ENCODE measurements at regions not wholly inside any gene's neighbourhood (a gene's known extent, or its start where the extent isn't known, plus 50 kb on each side); places are given as distances from the start of the nearest gene placed in this dataset.

GRCh38 chr5:85266692-85267091 is 882.0 kb upstream of the EDIL3 start:
- no peak overlapping the region for H3K9ac ChIP-seq (ENCODE audit: low read depth in 1 of 2, low read length in 2 of 2)
- H3K27ac ChIP-seq (ENCODE audit: low read depth, low read length), result no peak overlapping the region
- no peaks in the 10 kb centered on the region for H3K36me3 ChIP-seq (ENCODE audit: control insufficient read depth in 1 of 2, insufficient read depth in 2 of 2, low read length in 2 of 2)
- no peak overlapping the region for H3K4me3 ChIP-seq (ENCODE audit: low read depth in 1 of 2, low read length in 2 of 2)
- H3K27me3 ChIP-seq (ENCODE audit: control insufficient read depth in 1 of 2, insufficient read depth in 2 of 2, low read length in 2 of 2), result no peaks in the 10 kb centered on the region
- no peaks in the 10 kb centered on the region for H3K4me1 ChIP-seq (ENCODE audit: control insufficient read depth in 1 of 2, insufficient read depth in 2 of 2, low read length in 2 of 2)
- peaks cover 0 to 6% of the 10 kb centered on the region in 2 donors for H3K9me3 ChIP-seq (ENCODE audit: control insufficient read depth in 1 of 2, low read length in 2 of 2)

GRCh38 chr5:85268194-85268593 is 883.5 kb upstream of the EDIL3 start:
- no peaks in the 10 kb centered on the region for H3K27me3 ChIP-seq (ENCODE audit: control insufficient read depth in 1 of 2, insufficient read depth in 2 of 2, low read length in 2 of 2)
- H3K9me3 ChIP-seq (ENCODE audit: control insufficient read depth in 1 of 2, low read length in 2 of 2), result peaks cover 0 to 6% of the 10 kb centered on the region in 2 donors
- H3K4me3 ChIP-seq (ENCODE audit: low read depth in 1 of 2, low read length in 2 of 2), result no peak overlapping the region
- H3K9ac ChIP-seq (ENCODE audit: low read depth in 1 of 2, low read length in 2 of 2), result no peak overlapping the region
- H3K36me3 ChIP-seq (ENCODE audit: control insufficient read depth in 1 of 2, insufficient read depth in 2 of 2, low read length in 2 of 2), result no peaks in the 10 kb centered on the region
- H3K4me1 ChIP-seq (ENCODE audit: control insufficient read depth in 1 of 2, insufficient read depth in 2 of 2, low read length in 2 of 2), result no peaks in the 10 kb centered on the region
- H3K27ac ChIP-seq (ENCODE audit: low read depth, low read length), result no peak overlapping the region

- Histone ChIP-seq H3K9ac (ENCODE audit: low read depth in 1 of 2, low read length in 2 of 2) (no peak overlapping the region), H3K4me1 (ENCODE audit: control insufficient read depth in 1 of 2, insufficient read depth in 2 of 2, low read length in 2 of 2) (no peaks in the 10 kb centered on the region), H3K4me3 (ENCODE audit: low read depth in 1 of 2, low read length in 2 of 2) (no peak overlapping the region), H3K27me3 (ENCODE audit: control insufficient read depth in 1 of 2, insufficient read depth in 2 of 2, low read length in 2 of 2) (no peaks in the 10 kb centered on the region), H3K9me3 (ENCODE audit: control insufficient read depth in 1 of 2, low read length in 2 of 2) (no peaks in the 10 kb centered on the region), H3K27ac (ENCODE audit: low read depth, low read length) (no peak overlapping the region), H3K36me3 (ENCODE audit: control insufficient read depth in 1 of 2, insufficient read depth in 2 of 2, low read length in 2 of 2) (no peaks in the 10 kb centered on the region)
Measured at GRCh38 chr5:85278193-85278592, 893.5 kb upstream of the EDIL3 start.

- H3K4me1 ChIP-seq (ENCODE audit: control insufficient read depth in 1 of 2, insufficient read depth in 2 of 2, low read length in 2 of 2), result no peaks in the 10 kb centered on the region
- H3K36me3 ChIP-seq (ENCODE audit: control insufficient read depth in 1 of 2, insufficient read depth in 2 of 2, low read length in 2 of 2), result no peaks in the 10 kb centered on the region
- H3K9ac ChIP-seq (ENCODE audit: low read depth in 1 of 2, low read length in 2 of 2), result no peak overlapping the region
- H3K27ac ChIP-seq (ENCODE audit: low read depth, low read length), result no peak overlapping the region
- H3K4me3 ChIP-seq (ENCODE audit: low read depth in 1 of 2, low read length in 2 of 2), result no peak overlapping the region
- no peaks in the 10 kb centered on the region for H3K27me3 ChIP-seq (ENCODE audit: control insufficient read depth in 1 of 2, insufficient read depth in 2 of 2, low read length in 2 of 2)
- no peaks in the 10 kb centered on the region for H3K9me3 ChIP-seq (ENCODE audit: control insufficient read depth in 1 of 2, low read length in 2 of 2)
Measured at GRCh38 chr5:85288914-85289313, 904.2 kb upstream of the EDIL3 start.

- Histone ChIP-seq H3K36me3 (ENCODE audit: control insufficient read depth in 1 of 2, insufficient read depth in 2 of 2, low read length in 2 of 2) (no peaks in the 10 kb centered on the region), H3K27ac (ENCODE audit: low read depth, low read length) (no peak overlapping the region), H3K9me3 (ENCODE audit: control insufficient read depth in 1 of 2, low read length in 2 of 2) (no peaks in the 10 kb centered on the region), H3K9ac (ENCODE audit: low read depth in 1 of 2, low read length in 2 of 2) (no peak overlapping the region), H3K27me3 (ENCODE audit: control insufficient read depth in 1 of 2, insufficient read depth in 2 of 2, low read length in 2 of 2) (no peaks in the 10 kb centered on the region), H3K4me3 (ENCODE audit: low read depth in 1 of 2, low read length in 2 of 2) (peak overlapping the region; percentile 19 to 50), H3K4me1 (ENCODE audit: control insufficient read depth in 1 of 2, insufficient read depth in 2 of 2, low read length in 2 of 2) (no peaks in the 10 kb centered on the region)
Measured at GRCh38 chr5:85293145-85293785, 908.6 kb upstream of the EDIL3 start.

- Histone ChIP-seq H3K4me3 (ENCODE audit: low read depth in 1 of 2, low read length in 2 of 2) (no peak overlapping the region), H3K36me3 (ENCODE audit: control insufficient read depth in 1 of 2, insufficient read depth in 2 of 2, low read length in 2 of 2) (no peaks in the 10 kb centered on the region), H3K9me3 (ENCODE audit: control insufficient read depth in 1 of 2, low read length in 2 of 2) (no peaks in the 10 kb centered on the region), H3K27me3 (ENCODE audit: control insufficient read depth in 1 of 2, insufficient read depth in 2 of 2, low read length in 2 of 2) (no peaks in the 10 kb centered on the region), H3K27ac (ENCODE audit: low read depth, low read length) (no peak overlapping the region), H3K9ac (ENCODE audit: low read depth in 1 of 2, low read length in 2 of 2) (no peak overlapping the region), H3K4me1 (ENCODE audit: control insufficient read depth in 1 of 2, insufficient read depth in 2 of 2, low read length in 2 of 2) (no peaks in the 10 kb centered on the region)
Measured at GRCh38 chr5:85304524-85304923, 919.8 kb upstream of the EDIL3 start.

GRCh38 chr5:85305766-85306165 is 921.1 kb upstream of the EDIL3 start:
- no peak overlapping the region for H3K27ac ChIP-seq (ENCODE audit: low read depth, low read length)
- no peaks in the 10 kb centered on the region for H3K9me3 ChIP-seq (ENCODE audit: control insufficient read depth in 1 of 2, low read length in 2 of 2)
- no peaks in the 10 kb centered on the region for H3K36me3 ChIP-seq (ENCODE audit: control insufficient read depth in 1 of 2, insufficient read depth in 2 of 2, low read length in 2 of 2)
- H3K27me3 ChIP-seq (ENCODE audit: control insufficient read depth in 1 of 2, insufficient read depth in 2 of 2, low read length in 2 of 2), result no peaks in the 10 kb centered on the region
- no peak overlapping the region for H3K9ac ChIP-seq (ENCODE audit: low read depth in 1 of 2, low read length in 2 of 2)
- no peak overlapping the region for H3K4me3 ChIP-seq (ENCODE audit: low read depth in 1 of 2, low read length in 2 of 2)
- no peaks in the 10 kb centered on the region for H3K4me1 ChIP-seq (ENCODE audit: control insufficient read depth in 1 of 2, insufficient read depth in 2 of 2, low read length in 2 of 2)

- Histone ChIP-seq H3K9ac (ENCODE audit: low read depth in 1 of 2, low read length in 2 of 2) (no peak overlapping the region), H3K27ac (ENCODE audit: low read depth, low read length) (no peak overlapping the region), H3K4me1 (ENCODE audit: control insufficient read depth in 1 of 2, insufficient read depth in 2 of 2, low read length in 2 of 2) (no peaks in the 10 kb centered on the region), H3K27me3 (ENCODE audit: control insufficient read depth in 1 of 2, insufficient read depth in 2 of 2, low read length in 2 of 2) (no peaks in the 10 kb centered on the region), H3K36me3 (ENCODE audit: control insufficient read depth in 1 of 2, insufficient read depth in 2 of 2, low read length in 2 of 2) (no peaks in the 10 kb centered on the region), H3K9me3 (ENCODE audit: control insufficient read depth in 1 of 2, low read length in 2 of 2) (no peaks in the 10 kb centered on the region), H3K4me3 (ENCODE audit: low read depth in 1 of 2, low read length in 2 of 2) (no peak overlapping the region)
Measured at GRCh38 chr5:85311536-85311935, 926.9 kb upstream of the EDIL3 start.

GRCh38 chr5:85320495-85320894 is 935.8 kb upstream of the EDIL3 start:
- H3K4me3 ChIP-seq (ENCODE audit: low read depth in 1 of 2, low read length in 2 of 2), result no peak overlapping the region
- H3K4me1 ChIP-seq (ENCODE audit: control insufficient read depth in 1 of 2, insufficient read depth in 2 of 2, low read length in 2 of 2), result no peaks in the 10 kb centered on the region
- no peaks in the 10 kb centered on the region for H3K27me3 ChIP-seq (ENCODE audit: control insufficient read depth in 1 of 2, insufficient read depth in 2 of 2, low read length in 2 of 2)
- H3K27ac ChIP-seq (ENCODE audit: low read depth, low read length), result no peak overlapping the region
- no peaks in the 10 kb centered on the region for H3K9me3 ChIP-seq (ENCODE audit: control insufficient read depth in 1 of 2, low read length in 2 of 2)
- no peaks in the 10 kb centered on the region for H3K36me3 ChIP-seq (ENCODE audit: control insufficient read depth in 1 of 2, insufficient read depth in 2 of 2, low read length in 2 of 2)
- no peak overlapping the region for H3K9ac ChIP-seq (ENCODE audit: low read depth in 1 of 2, low read length in 2 of 2)

- H3K36me3 ChIP-seq (ENCODE audit: control insufficient read depth in 1 of 2, insufficient read depth in 2 of 2, low read length in 2 of 2), result no peaks in the 10 kb centered on the region
Measured at GRCh38 chr5:85333276-85333675, 948.6 kb upstream of the EDIL3 start.

GRCh38 chr5:85337435-85337834 is 952.8 kb upstream of the EDIL3 start:
- Histone ChIP-seq H3K36me3 (ENCODE audit: control insufficient read depth in 1 of 2, insufficient read depth in 2 of 2, low read length in 2 of 2) (no peaks in the 10 kb centered on the region), H3K9me3 (ENCODE audit: control insufficient read depth in 1 of 2, low read length in 2 of 2) (peaks cover 0 to 9% of the 10 kb centered on the region in 2 donors), H3K4me1 (ENCODE audit: control insufficient read depth in 1 of 2, insufficient read depth in 2 of 2, low read length in 2 of 2) (no peaks in the 10 kb centered on the region), H3K27ac (ENCODE audit: low read depth, low read length) (no peak overlapping the region), H3K4me3 (ENCODE audit: low read depth in 1 of 2, low read length in 2 of 2) (no peak overlapping the region), H3K9ac (ENCODE audit: low read depth in 1 of 2, low read length in 2 of 2) (no peak overlapping the region), H3K27me3 (ENCODE audit: control insufficient read depth in 1 of 2, insufficient read depth in 2 of 2, low read length in 2 of 2) (no peaks in the 10 kb centered on the region)

More at GRCh38 chr5:85333276-85333675, 948.6 kb upstream of the EDIL3 start:
- no peak overlapping the region for H3K9ac ChIP-seq (ENCODE audit: low read depth in 1 of 2, low read length in 2 of 2)
- no peaks in the 10 kb centered on the region for H3K4me1 ChIP-seq (ENCODE audit: control insufficient read depth in 1 of 2, insufficient read depth in 2 of 2, low read length in 2 of 2)
- H3K9me3 ChIP-seq (ENCODE audit: control insufficient read depth in 1 of 2, low read length in 2 of 2), result peaks cover 0 to 9% of the 10 kb centered on the region in 2 donors
- H3K27me3 ChIP-seq (ENCODE audit: control insufficient read depth in 1 of 2, insufficient read depth in 2 of 2, low read length in 2 of 2), result no peaks in the 10 kb centered on the region
- H3K27ac ChIP-seq (ENCODE audit: low read depth, low read length), result no peak overlapping the region
- no peak overlapping the region for H3K4me3 ChIP-seq (ENCODE audit: low read depth in 1 of 2, low read length in 2 of 2)

Measured in duodenal mucosa (tissue), 2 donors.